ENCODE measurements at regions not wholly inside any gene's neighbourhood (a gene's known extent, or its start where the extent isn't known, plus 50 kb on each side); places are given as distances from the start of the nearest gene placed in this dataset.

DNA sequence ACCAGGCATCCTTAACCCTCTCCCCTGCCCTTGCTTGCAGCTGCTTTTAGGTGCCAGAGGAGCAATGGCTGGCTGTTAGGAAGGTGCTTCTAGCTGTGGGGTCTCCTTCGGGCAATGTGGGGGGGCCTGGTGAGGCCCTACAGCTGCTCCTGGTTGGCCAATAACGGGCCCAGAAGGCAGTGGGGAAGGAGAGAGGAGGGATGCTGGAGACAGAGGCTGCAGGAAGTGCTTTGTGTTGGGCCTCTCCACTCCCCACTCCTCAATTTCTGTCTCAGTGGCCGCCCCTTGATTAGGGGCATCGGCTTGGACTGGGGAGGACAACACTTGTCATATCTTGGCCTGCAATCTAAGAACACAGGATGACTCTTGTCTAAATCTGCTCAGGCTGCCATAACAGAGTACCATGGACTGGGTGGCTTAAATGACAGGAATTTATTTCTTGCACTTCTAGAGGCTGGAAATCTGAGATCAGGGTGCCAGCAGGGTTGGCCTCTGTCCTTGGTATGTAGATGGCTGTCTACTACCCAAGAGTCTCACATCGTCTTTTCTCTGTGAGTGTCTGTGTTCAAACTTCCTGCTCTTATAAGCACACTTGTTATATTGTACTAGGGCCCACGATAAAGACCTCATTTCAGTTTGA, 374.3 kb downstream of the MID1IP1 start:
- TF ChIP-seq, protein P1, sequence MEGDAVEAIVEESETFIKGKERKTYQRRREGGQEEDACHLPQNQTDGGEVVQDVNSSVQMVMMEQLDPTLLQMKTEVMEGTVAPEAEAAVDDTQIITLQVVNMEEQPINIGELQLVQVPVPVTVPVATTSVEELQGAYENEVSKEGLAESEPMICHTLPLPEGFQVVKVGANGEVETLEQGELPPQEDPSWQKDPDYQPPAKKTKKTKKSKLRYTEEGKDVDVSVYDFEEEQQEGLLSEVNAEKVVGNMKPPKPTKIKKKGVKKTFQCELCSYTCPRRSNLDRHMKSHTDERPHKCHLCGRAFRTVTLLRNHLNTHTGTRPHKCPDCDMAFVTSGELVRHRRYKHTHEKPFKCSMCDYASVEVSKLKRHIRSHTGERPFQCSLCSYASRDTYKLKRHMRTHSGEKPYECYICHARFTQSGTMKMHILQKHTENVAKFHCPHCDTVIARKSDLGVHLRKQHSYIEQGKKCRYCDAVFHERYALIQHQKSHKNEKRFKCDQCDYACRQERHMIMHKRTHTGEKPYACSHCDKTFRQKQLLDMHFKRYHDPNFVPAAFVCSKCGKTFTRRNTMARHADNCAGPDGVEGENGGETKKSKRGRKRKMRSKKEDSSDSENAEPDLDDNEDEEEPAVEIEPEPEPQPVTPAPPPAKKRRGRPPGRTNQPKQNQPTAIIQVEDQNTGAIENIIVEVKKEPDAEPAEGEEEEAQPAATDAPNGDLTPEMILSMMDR (IDR thresholded peaks at IDR 0.05) = no peak
- TF ChIP-seq POLR2A (IDR thresholded peaks at IDR 0.05) = no peak

Data from body of pancreas (tissue), 4 donors.